ENCODE measurements at regions not wholly inside any gene's neighbourhood (a gene's known extent, or its start where the extent isn't known, plus 50 kb on each side); places are given as distances from the start of the nearest gene placed in this dataset.

- no peaks in the 10 kb centered on the region for H3K27me3 ChIP-seq (replicated peaks; ENCODE audit: control insufficient read depth, insufficient read depth, low read length)
- TF ChIP-seq, protein P1, sequence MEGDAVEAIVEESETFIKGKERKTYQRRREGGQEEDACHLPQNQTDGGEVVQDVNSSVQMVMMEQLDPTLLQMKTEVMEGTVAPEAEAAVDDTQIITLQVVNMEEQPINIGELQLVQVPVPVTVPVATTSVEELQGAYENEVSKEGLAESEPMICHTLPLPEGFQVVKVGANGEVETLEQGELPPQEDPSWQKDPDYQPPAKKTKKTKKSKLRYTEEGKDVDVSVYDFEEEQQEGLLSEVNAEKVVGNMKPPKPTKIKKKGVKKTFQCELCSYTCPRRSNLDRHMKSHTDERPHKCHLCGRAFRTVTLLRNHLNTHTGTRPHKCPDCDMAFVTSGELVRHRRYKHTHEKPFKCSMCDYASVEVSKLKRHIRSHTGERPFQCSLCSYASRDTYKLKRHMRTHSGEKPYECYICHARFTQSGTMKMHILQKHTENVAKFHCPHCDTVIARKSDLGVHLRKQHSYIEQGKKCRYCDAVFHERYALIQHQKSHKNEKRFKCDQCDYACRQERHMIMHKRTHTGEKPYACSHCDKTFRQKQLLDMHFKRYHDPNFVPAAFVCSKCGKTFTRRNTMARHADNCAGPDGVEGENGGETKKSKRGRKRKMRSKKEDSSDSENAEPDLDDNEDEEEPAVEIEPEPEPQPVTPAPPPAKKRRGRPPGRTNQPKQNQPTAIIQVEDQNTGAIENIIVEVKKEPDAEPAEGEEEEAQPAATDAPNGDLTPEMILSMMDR (IDR thresholded peaks at IDR 0.05; ENCODE audit: insufficient read depth, low read length, poor library complexity, severe bottlenecking): no peak
- DNase-seq (ENCODE audit: extremely low read depth, insufficient read length): no peak
- no peak overlapping the region for H3K4me3 ChIP-seq (replicated peaks; ENCODE audit: low read depth, low read length)
- H3K36me3 ChIP-seq (ENCODE audit: control insufficient read depth, insufficient read depth, low read length): no peaks in the 10 kb centered on the region
Measured at GRCh38 chr4:130185123-130185522, 1089.2 kb downstream of the C4orf33 start.

- no peaks in the 10 kb centered on the region for H3K27me3 ChIP-seq (replicated peaks; ENCODE audit: control insufficient read depth, insufficient read depth, low read length)
- no peak overlapping the region for H3K4me3 ChIP-seq (replicated peaks; ENCODE audit: low read depth, low read length)
- no peaks in the 10 kb centered on the region for H3K36me3 ChIP-seq (ENCODE audit: control insufficient read depth, insufficient read depth, low read length)
- no peak for DNase-seq (ENCODE audit: extremely low read depth, insufficient read length)
- TF ChIP-seq, protein P1 (IDR thresholded peaks at IDR 0.05; ENCODE audit: insufficient read depth, low read length, poor library complexity, severe bottlenecking): no peak
Measured at GRCh38 chr4:130186931-130187330, 1091.0 kb downstream of the C4orf33 start.

GRCh38 chr4:130187587-130187986, 1091.6 kb downstream of the C4orf33 start:
- H3K36me3 ChIP-seq (ENCODE audit: control insufficient read depth, insufficient read depth, low read length): no peaks in the 10 kb centered on the region
- DNase-seq (ENCODE audit: extremely low read depth, insufficient read length): no peak
- H3K4me3 ChIP-seq (replicated peaks; ENCODE audit: low read depth, low read length): no peak overlapping the region
- H3K27me3 ChIP-seq (replicated peaks; ENCODE audit: control insufficient read depth, insufficient read depth, low read length): no peaks in the 10 kb centered on the region
- TF ChIP-seq, protein P1 (IDR thresholded peaks at IDR 0.05; ENCODE audit: insufficient read depth, low read length, poor library complexity, severe bottlenecking): no peak

DNA sequence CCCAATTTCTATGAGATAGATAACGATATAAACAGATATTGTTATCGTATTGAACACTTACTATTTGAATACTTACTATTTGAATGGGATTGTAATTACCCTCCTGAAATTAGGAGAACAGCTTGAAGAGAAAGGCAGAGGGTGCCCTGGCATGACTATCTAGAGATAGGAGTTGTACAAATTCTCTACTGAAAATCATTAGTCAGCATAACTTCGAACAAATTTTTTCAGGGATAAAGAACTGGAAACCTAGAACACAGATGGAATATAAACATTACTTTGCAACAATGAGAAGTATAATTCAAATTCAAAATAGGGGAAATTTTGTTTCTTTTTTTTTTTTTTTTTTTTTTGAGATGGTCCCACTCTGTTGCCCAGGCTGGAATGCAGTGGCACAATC, 1096.8 kb downstream of the C4orf33 start:
- Histone ChIP-seq H3K4me3 (replicated peaks; ENCODE audit: low read depth, low read length) (no peak overlapping the region), H3K27me3 (replicated peaks; ENCODE audit: control insufficient read depth, insufficient read depth, low read length) (no peaks in the 10 kb centered on the region), H3K36me3 (ENCODE audit: control insufficient read depth, insufficient read depth, low read length) (no peaks in the 10 kb centered on the region)
- TF ChIP-seq, protein P1 (IDR thresholded peaks at IDR 0.05; ENCODE audit: insufficient read depth, low read length, poor library complexity, severe bottlenecking): no peak
- DNase-seq (ENCODE audit: extremely low read depth, insufficient read length): no peak

GRCh38 chr4:130197946-130198345, 1102.0 kb downstream of the C4orf33 start:
- no peaks in the 10 kb centered on the region for H3K27me3 ChIP-seq (replicated peaks; ENCODE audit: control insufficient read depth, insufficient read depth, low read length)
- TF ChIP-seq, protein P1 (IDR thresholded peaks at IDR 0.05; ENCODE audit: insufficient read depth, low read length, poor library complexity, severe bottlenecking): no peak

DNA sequence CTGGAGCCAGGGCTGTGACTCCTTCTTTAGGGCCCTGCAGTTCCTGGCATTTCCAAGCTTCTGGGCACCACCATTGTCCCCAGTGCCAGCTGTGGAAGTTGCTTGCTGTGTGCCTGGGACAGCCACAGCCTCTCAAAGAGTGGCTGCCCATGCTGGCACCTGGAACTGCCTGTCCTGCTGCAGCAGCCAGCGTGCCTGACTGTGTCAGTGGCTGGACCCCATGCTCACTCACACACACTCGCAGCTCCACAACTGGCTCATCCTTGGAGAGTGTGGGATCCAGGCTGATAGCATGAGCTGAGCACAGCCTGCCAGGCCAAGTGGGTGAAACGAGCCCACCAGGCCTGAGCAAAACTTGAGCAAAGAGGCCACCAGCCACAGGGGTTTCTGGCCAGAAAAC, 1107.6 kb downstream of the C4orf33 start:
- H3K27me3 ChIP-seq (replicated peaks; ENCODE audit: control insufficient read depth, insufficient read depth, low read length): no peaks in the 10 kb centered on the region
- H3K36me3 ChIP-seq (ENCODE audit: control insufficient read depth, insufficient read depth, low read length): no peaks in the 10 kb centered on the region
- TF ChIP-seq, protein P1 (IDR thresholded peaks at IDR 0.05; ENCODE audit: insufficient read depth, low read length, poor library complexity, severe bottlenecking): no peak
- no peak overlapping the region for H3K4me3 ChIP-seq (replicated peaks; ENCODE audit: low read depth, low read length)
- no peak for DNase-seq (ENCODE audit: extremely low read depth, insufficient read length)

More at GRCh38 chr4:130197946-130198345, 1102.0 kb downstream of the C4orf33 start:
- Histone ChIP-seq H3K4me3 (replicated peaks; ENCODE audit: low read depth, low read length) (no peak overlapping the region), H3K36me3 (ENCODE audit: control insufficient read depth, insufficient read depth, low read length) (no peaks in the 10 kb centered on the region)
- no peak for DNase-seq (ENCODE audit: extremely low read depth, insufficient read length)
